Activated CD4-positive, alpha-beta T cell treated with anti-CD3 and anti-CD28 coated beads, Interleukin-2, amount 50 U/mL, for 1 hour (primary cell): ENCODE measurements at regions not wholly inside any gene's neighbourhood (a gene's known extent, or its start where the extent isn't known, plus 50 kb on each side); places are given as distances from the start of the nearest gene placed in this dataset.
"Not testable (repeated sequence)": the region's sequence is repeated elsewhere in the genome, so short reads cannot be mapped to it uniquely, and the experiment has no call there.

ENCODE experiments used
- DNase-seq: peaks from one replicate; pipeline ENCODE4 v3.0.0-alpha.2; 2020

- no peak for DNase-seq
Measured at GRCh38 chr6:11403035-11403601, 134.4 kb upstream of the TMEM170B start.

GRCh38 chr6:11402581-11402980 lies 135.0 kb upstream of the TMEM170B start:
- not testable (repeated sequence) for DNase-seq

GRCh38 chr6:11401954-11402353 lies 135.6 kb upstream of the TMEM170B start:
- not testable (repeated sequence) for DNase-seq

GRCh38 chr6:11398451-11399326 lies 138.9 kb upstream of the TMEM170B start:
- DNase-seq, result no peak

GRCh38 chr6:11397622-11398450 lies 139.7 kb upstream of the TMEM170B start:
- no peak for DNase-seq

GRCh38 chr6:11396860-11397259 lies 140.7 kb upstream of the TMEM170B start:
- no peak for DNase-seq

GRCh38 chr6:11393713-11394627 lies 143.6 kb upstream of the TMEM170B start:
- DNase-seq, result no peak

- DNase-seq, result no peak
Measured at GRCh38 chr6:11392778-11393507, 144.6 kb upstream of the TMEM170B start.

GRCh38 chr6:11391934-11392777 lies 145.4 kb upstream of the TMEM170B start:
- DNase-seq, result no peak

- DNase-seq, result no peak
Measured at GRCh38 chr6:11389977-11390376, 147.6 kb upstream of the TMEM170B start.

- no peak for DNase-seq
Measured at GRCh38 chr6:11388983-11389944, 148.3 kb upstream of the TMEM170B start.

GRCh38 chr6:11387707-11388430 lies 149.7 kb upstream of the TMEM170B start:
- DNase-seq, result no peak

GRCh38 chr6:11386726-11387125 lies 150.8 kb upstream of the TMEM170B start:
- DNase-seq, result no peak

GRCh38 chr6:11386323-11386722 lies 151.2 kb upstream of the TMEM170B start:
- no peak for DNase-seq

GRCh38 chr6:11384531-11385309 lies 152.3 kb upstream of the NEDD9 start:
- no peak for DNase-seq

- DNase-seq, result peak; percentile 55
Measured at GRCh38 chr6:11381801-11382513, 149.5 kb upstream of the NEDD9 start.
